Fibroblast of mammary gland (primary cell): ENCODE measurements at regions not wholly inside any gene's neighbourhood (a gene's known extent, or its start where the extent isn't known, plus 50 kb on each side); places are given as distances from the start of the nearest gene placed in this dataset.
A peak's percentile ranks its signal among the peaks of the same experiment; 100 is the strongest.

Source experiments
- DNase-seq: peaks from one replicate; pipeline ENCODE4 v3.0.0-alpha.2; 2010; ENCODE audit warnings: low read depth
- H3K4me3 ChIP-seq: 2 replicates; pipeline ENCODE4 v1.5.1; 2011; ENCODE audit warnings: low read depth, mild to moderate bottlenecking, low read length, moderate library complexity; ENCODE audit not compliant: control insufficient read depth
- TF ChIP-seq, protein P1 (sequence below): conservative IDR thresholded peaks from 2 replicates; pipeline ENCODE4 v1.5.1; 2011; ENCODE audit warnings: low read depth, low read length, inconsistent platforms; ENCODE audit not compliant: control insufficient read depth, insufficient read depth

DNA sequence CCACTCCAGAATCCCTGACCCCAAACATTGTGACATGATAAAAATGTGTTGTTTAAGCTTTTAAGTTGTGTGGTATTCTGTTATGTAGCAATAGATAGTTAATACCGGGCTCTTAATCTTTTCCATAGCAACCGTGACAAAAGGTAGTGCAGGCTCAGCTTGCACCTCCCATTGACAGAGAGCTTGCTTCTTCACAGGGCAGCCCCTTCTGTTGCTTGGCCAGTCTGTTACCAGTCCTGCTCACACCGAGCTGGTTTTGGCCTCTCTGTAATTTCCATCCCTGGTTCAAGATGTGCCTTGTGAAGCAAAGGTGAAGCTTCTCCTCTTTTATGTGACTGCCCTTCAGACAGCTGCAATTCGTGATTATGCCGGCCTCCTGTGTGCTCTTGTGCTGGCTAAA lies 86.9 kb downstream of the CRYGS start:
- no peak overlapping the region for H3K4me3 ChIP-seq
- TF ChIP-seq, protein P1, sequence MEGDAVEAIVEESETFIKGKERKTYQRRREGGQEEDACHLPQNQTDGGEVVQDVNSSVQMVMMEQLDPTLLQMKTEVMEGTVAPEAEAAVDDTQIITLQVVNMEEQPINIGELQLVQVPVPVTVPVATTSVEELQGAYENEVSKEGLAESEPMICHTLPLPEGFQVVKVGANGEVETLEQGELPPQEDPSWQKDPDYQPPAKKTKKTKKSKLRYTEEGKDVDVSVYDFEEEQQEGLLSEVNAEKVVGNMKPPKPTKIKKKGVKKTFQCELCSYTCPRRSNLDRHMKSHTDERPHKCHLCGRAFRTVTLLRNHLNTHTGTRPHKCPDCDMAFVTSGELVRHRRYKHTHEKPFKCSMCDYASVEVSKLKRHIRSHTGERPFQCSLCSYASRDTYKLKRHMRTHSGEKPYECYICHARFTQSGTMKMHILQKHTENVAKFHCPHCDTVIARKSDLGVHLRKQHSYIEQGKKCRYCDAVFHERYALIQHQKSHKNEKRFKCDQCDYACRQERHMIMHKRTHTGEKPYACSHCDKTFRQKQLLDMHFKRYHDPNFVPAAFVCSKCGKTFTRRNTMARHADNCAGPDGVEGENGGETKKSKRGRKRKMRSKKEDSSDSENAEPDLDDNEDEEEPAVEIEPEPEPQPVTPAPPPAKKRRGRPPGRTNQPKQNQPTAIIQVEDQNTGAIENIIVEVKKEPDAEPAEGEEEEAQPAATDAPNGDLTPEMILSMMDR = no peak
- DNase-seq = no peak

GRCh38 chr3:186456731-186457191 lies 87.4 kb downstream of the CRYGS start:
- no peak for DNase-seq
- TF ChIP-seq, protein P1 = no peak
- no peak overlapping the region for H3K4me3 ChIP-seq

GRCh38 chr3:186454881-186455703 lies 89.1 kb downstream of the CRYGS start:
- DNase-seq = no peak
- TF ChIP-seq, protein P1 = no peak
- no peak overlapping the region for H3K4me3 ChIP-seq

DNA sequence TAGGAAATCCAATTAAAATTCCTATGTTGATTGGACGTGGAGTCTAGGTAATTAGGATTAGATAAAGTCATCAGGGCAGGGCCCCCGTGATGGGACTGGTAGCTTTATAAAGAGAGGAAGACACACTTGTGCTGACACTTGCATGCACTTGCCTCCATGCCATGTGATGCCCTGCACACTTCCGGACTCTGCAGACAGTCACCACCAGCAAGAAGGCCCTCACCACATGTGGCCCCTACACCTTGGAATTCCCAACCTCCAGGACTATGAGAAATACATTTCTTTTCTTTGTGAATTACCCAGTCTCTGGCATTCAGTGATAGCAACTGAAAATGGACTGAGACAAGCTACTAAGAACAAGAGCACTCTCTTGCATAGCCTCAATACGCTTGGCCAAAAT lies 90.6 kb downstream of the CRYGS start:
- TF ChIP-seq, protein P1 = no peak
- no peak for DNase-seq
- H3K4me3 ChIP-seq = no peak overlapping the region

DNA sequence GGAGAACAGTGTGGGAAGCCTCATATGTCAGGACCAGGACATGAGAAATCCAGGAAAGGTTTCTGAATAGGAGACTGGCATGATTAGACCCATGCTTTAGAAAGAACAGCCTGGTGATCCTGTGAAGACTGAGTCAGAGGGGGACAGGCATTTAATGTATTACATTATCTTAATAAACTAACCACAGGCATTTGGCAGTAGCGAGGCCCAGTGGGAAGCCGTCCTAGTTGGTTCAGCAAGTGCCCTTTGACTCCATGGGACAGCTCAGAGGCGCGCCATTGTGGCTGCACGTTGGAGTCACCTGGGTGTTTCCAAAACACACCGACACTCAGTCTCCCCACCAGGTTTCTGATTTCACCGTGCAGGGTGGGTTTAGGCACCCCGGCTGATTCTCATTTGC lies 90.5 kb upstream of the DGKG start:
- TF ChIP-seq, protein P1 = no peak
- no peak overlapping the region for H3K4me3 ChIP-seq
- peak; percentile 91 for DNase-seq

DNA sequence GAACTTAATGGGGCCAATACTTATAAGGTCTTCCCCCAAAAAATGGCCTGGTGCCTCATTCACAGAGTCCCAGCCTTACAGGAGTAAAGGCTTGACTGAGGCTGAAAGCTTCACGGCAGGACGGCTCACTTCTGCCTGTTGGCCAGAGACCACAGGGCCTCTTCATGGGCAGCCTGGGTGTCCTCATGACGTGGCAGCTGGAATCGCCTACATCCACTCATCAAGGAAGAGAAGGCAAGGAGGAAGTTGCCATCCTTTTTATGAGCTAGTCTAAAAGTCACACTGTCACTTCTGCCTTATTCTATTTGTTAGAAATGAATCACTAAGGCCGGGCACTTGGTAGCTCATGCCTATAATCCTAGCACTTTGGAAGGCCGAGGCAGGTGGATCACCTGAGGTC lies 89.3 kb upstream of the DGKG start:
- TF ChIP-seq, protein P1 = no peak
- no peak overlapping the region for H3K4me3 ChIP-seq

More for the DNA sequence above, 89.3 kb upstream of the DGKG start:
- DNase-seq = peak; percentile 49
